ENCODE measurements at regions not wholly inside any gene's neighbourhood (a gene's known extent, or its start where the extent isn't known, plus 50 kb on each side); places are given as distances from the start of the nearest gene placed in this dataset.
"Not testable (repeated sequence)": the region's sequence is repeated elsewhere in the genome, so short reads cannot be mapped to it uniquely, and the experiment has no call there.

- no peak overlapping the region for H3K9ac ChIP-seq
- H3K36me3 ChIP-seq (ENCODE audit: insufficient read depth): no peaks in the 10 kb centered on the region
- H3K4me3 ChIP-seq (IDR thresholded peaks at IDR 0.05; ENCODE audit: insufficient read depth, low read depth, low read length): no peak overlapping the region
- no peak overlapping the region for H3K4me2 ChIP-seq
- no peak for TF ChIP-seq CTCF (conservative IDR thresholded peaks at IDR 0.05; ENCODE audit: low read depth, low read length)
- H3K79me2 ChIP-seq (ENCODE audit: insufficient read depth, low read depth): no peaks in the 10 kb centered on the region
- H4K20me1 ChIP-seq (ENCODE audit: insufficient read depth): no peaks in the 10 kb centered on the region
- H2AFZ ChIP-seq (ENCODE audit: low read depth): no peak overlapping the region
- H3K27ac ChIP-seq: no peak overlapping the region
- H3K4me1 ChIP-seq (ENCODE audit: low read depth, poor library complexity, severe bottlenecking): no peaks in the 10 kb centered on the region
- no peaks in the 10 kb centered on the region for H3K27me3 ChIP-seq (ENCODE audit: insufficient read depth, low read depth)
Measured at GRCh38 chr10:23834091-23834490, 374.8 kb upstream of the KIAA1217 start.

- no peak overlapping the region for H3K9ac ChIP-seq
- no peaks in the 10 kb centered on the region for H3K4me1 ChIP-seq (ENCODE audit: low read depth, poor library complexity, severe bottlenecking)
- no peak overlapping the region for H3K4me2 ChIP-seq
- H3K36me3 ChIP-seq (ENCODE audit: insufficient read depth): no peaks in the 10 kb centered on the region
- no peaks in the 10 kb centered on the region for H4K20me1 ChIP-seq (ENCODE audit: insufficient read depth)
- H3K27me3 ChIP-seq (ENCODE audit: insufficient read depth, low read depth): no peaks in the 10 kb centered on the region
- TF ChIP-seq CTCF (conservative IDR thresholded peaks at IDR 0.05; ENCODE audit: low read depth, low read length): no peak
- no peaks in the 10 kb centered on the region for H3K79me2 ChIP-seq (ENCODE audit: insufficient read depth, low read depth)
- H2AFZ ChIP-seq (ENCODE audit: low read depth): no peak overlapping the region
- no peak overlapping the region for H3K27ac ChIP-seq
- no peak overlapping the region for H3K4me3 ChIP-seq (IDR thresholded peaks at IDR 0.05; ENCODE audit: insufficient read depth, low read depth, low read length)
Measured at GRCh38 chr10:23850631-23851030, 358.3 kb upstream of the KIAA1217 start.

GRCh38 chr10:23859598-23859997 lies 349.3 kb upstream of the KIAA1217 start:
- Histone ChIP-seq H3K36me3 (ENCODE audit: insufficient read depth) (no peaks in the 10 kb centered on the region), H2AFZ (ENCODE audit: low read depth) (no peak overlapping the region), H3K4me3 (IDR thresholded peaks at IDR 0.05; ENCODE audit: insufficient read depth, low read depth, low read length) (no peak overlapping the region), H3K9ac (no peak overlapping the region), H3K4me2 (no peak overlapping the region), H3K4me1 (ENCODE audit: low read depth, poor library complexity, severe bottlenecking) (no peaks in the 10 kb centered on the region), H3K79me2 (ENCODE audit: insufficient read depth, low read depth) (no peaks in the 10 kb centered on the region), H3K27me3 (ENCODE audit: insufficient read depth, low read depth) (no peaks in the 10 kb centered on the region), H3K27ac (no peak overlapping the region), H4K20me1 (ENCODE audit: insufficient read depth) (no peaks in the 10 kb centered on the region)
- TF ChIP-seq CTCF (conservative IDR thresholded peaks at IDR 0.05; ENCODE audit: low read depth, low read length): no peak

GRCh38 chr10:23864631-23865147 lies 344.2 kb upstream of the KIAA1217 start:
- H3K4me1 ChIP-seq (ENCODE audit: low read depth, poor library complexity, severe bottlenecking): no peaks in the 10 kb centered on the region
- H3K4me3 ChIP-seq (IDR thresholded peaks at IDR 0.05; ENCODE audit: insufficient read depth, low read depth, low read length): no peak overlapping the region
- no peak for TF ChIP-seq CTCF (conservative IDR thresholded peaks at IDR 0.05; ENCODE audit: low read depth, low read length)
- H2AFZ ChIP-seq (ENCODE audit: low read depth): no peak overlapping the region
- H3K9ac ChIP-seq: no peak overlapping the region
- H3K36me3 ChIP-seq (ENCODE audit: insufficient read depth): no peaks in the 10 kb centered on the region
- no peaks in the 10 kb centered on the region for H3K27me3 ChIP-seq (ENCODE audit: insufficient read depth, low read depth)
- H3K79me2 ChIP-seq (ENCODE audit: insufficient read depth, low read depth): no peaks in the 10 kb centered on the region
- no peak overlapping the region for H3K27ac ChIP-seq
- no peak overlapping the region for H3K4me2 ChIP-seq
- H4K20me1 ChIP-seq (ENCODE audit: insufficient read depth): no peaks in the 10 kb centered on the region

GRCh38 chr10:23866985-23867384 lies 342.0 kb upstream of the KIAA1217 start:
- H2AFZ ChIP-seq (ENCODE audit: low read depth); H3K27me3 ChIP-seq (ENCODE audit: insufficient read depth, low read depth); H3K79me2 ChIP-seq (ENCODE audit: insufficient read depth, low read depth); H3K36me3 ChIP-seq (ENCODE audit: insufficient read depth); H3K4me2 ChIP-seq; H4K20me1 ChIP-seq (ENCODE audit: insufficient read depth); H3K4me1 ChIP-seq (ENCODE audit: low read depth, poor library complexity, severe bottlenecking); H3K4me3 ChIP-seq (IDR thresholded peaks at IDR 0.05; ENCODE audit: insufficient read depth, low read depth, low read length); H3K27ac ChIP-seq; H3K9ac ChIP-seq: not testable (repeated sequence)

Measured in KMS-11 (cell line).